ENCODE measurements at regions not wholly inside any gene's neighbourhood (a gene's known extent, or its start where the extent isn't known, plus 50 kb on each side); places are given as distances from the start of the nearest gene placed in this dataset.

DNA sequence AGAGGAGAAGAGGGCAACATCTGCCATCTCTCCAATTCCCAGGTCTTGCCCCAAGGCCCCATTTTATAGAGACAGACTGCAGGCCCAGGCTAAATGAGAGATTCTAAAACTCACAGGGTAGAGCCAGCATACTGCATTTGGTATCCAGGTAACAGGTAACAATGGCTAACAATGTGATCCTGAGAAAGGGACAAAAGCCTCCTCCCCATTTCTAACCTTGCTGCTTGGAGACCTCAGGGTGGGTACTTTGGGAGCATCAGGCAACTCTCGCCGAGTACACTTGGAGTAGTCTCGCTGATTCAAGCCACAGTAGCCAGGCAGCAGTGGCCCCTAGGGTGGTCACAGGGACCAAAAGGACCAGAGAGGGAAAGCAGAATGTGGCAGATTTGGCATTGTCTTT lies 162.6 kb upstream of the PLEKHA5 start:
- TF ChIP-seq, protein P1, sequence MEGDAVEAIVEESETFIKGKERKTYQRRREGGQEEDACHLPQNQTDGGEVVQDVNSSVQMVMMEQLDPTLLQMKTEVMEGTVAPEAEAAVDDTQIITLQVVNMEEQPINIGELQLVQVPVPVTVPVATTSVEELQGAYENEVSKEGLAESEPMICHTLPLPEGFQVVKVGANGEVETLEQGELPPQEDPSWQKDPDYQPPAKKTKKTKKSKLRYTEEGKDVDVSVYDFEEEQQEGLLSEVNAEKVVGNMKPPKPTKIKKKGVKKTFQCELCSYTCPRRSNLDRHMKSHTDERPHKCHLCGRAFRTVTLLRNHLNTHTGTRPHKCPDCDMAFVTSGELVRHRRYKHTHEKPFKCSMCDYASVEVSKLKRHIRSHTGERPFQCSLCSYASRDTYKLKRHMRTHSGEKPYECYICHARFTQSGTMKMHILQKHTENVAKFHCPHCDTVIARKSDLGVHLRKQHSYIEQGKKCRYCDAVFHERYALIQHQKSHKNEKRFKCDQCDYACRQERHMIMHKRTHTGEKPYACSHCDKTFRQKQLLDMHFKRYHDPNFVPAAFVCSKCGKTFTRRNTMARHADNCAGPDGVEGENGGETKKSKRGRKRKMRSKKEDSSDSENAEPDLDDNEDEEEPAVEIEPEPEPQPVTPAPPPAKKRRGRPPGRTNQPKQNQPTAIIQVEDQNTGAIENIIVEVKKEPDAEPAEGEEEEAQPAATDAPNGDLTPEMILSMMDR (IDR thresholded peaks at IDR 0.05): no peak
- TF ChIP-seq POLR2A (IDR thresholded peaks at IDR 0.05; ENCODE audit: low read depth) (no peak), EP300 (IDR thresholded peaks at IDR 0.05) (no peak), POLR2AphosphoS5 (IDR thresholded peaks at IDR 0.05) (no peak)
